C4-2B (cell line): ENCODE measurements at regions not wholly inside any gene's neighbourhood (a gene's known extent, or its start where the extent isn't known, plus 50 kb on each side); places are given as distances from the start of the nearest gene placed in this dataset.

ENCODE experiments used
- CTCF ChIP-seq: fragments of 450-650 bp; conservative IDR thresholded peaks from 2 replicates; pipeline ENCODE4 v1.5.1; 2017; ENCODE audit warnings: mild to moderate bottlenecking
- ZFX ChIP-seq: fragments of 450-650 bp; IDR thresholded peaks from 2 replicates; pipeline ENCODE4 v1.6.1; 2017

- TF ChIP-seq CTCF = no peak
- TF ChIP-seq ZFX = no peak
Measured at GRCh38 chr9:14530366-14530765, 162.9 kb downstream of the ZDHHC21 start.
